Smooth muscle cell (in vitro differentiated cells): ENCODE measurements at regions not wholly inside any gene's neighbourhood (a gene's known extent, or its start where the extent isn't known, plus 50 kb on each side); places are given as distances from the start of the nearest gene placed in this dataset.

Experiments used
- DNase-seq: peaks from one replicate; lab custom pipeline; 2025; ENCODE audit not compliant: unreplicated experiment; lab: John Stamatoyannopoulos, UW
- H2AFZ ChIP-seq: fragments of 200-600 bp; sonication (generic); 2 replicates; pipeline ENCODE4 v1.6.0; 2016; ENCODE audit warnings: antibody characterized with exemption, low read depth, mild to moderate bottlenecking
- H3F3A ChIP-seq: fragments of 200-600 bp; sonication (generic); 2 replicates; pipeline ENCODE4 v1.6.0; 2017; ENCODE audit warnings: antibody characterized with exemption, low read depth
- H3K27ac ChIP-seq: fragments of 200-600 bp; sonication (generic); 2 replicates; pipeline ENCODE4 v1.5.1; 2016; ENCODE audit warnings: low read depth, mild to moderate bottlenecking
- H3K27me3 ChIP-seq: fragments of 200-600 bp; sonication (generic); 2 replicates; pipeline ENCODE4 v1.6.1; 2016; ENCODE audit warnings: low read depth, mild to moderate bottlenecking
- H3K36me3 ChIP-seq: fragments of 200-600 bp; sonication (generic); 2 replicates; pipeline ENCODE4 v1.5.1; 2016; ENCODE audit warnings: low read depth
- H3K4me1 ChIP-seq: fragments of 200-600 bp; sonication (generic); 2 replicates; pipeline ENCODE4 v1.5.1; 2016; ENCODE audit warnings: low read depth
- H3K4me2 ChIP-seq: fragments of 200-600 bp; sonication (generic); 2 replicates; pipeline ENCODE4 v1.6.0; 2016; ENCODE audit warnings: mild to moderate bottlenecking
- H3K4me3 ChIP-seq: fragments of 200-600 bp; sonication (generic); 2 replicates; pipeline ENCODE4 v1.5.1; 2016; ENCODE audit warnings: mild to moderate bottlenecking
- H3K79me2 ChIP-seq: fragments of 200-600 bp; sonication (generic); 2 replicates; pipeline ENCODE4 v1.6.0; 2016; ENCODE audit warnings: low read depth, mild to moderate bottlenecking
- H3K9ac ChIP-seq: fragments of 200-600 bp; sonication (generic); 2 replicates; pipeline ENCODE4 v1.6.0; 2016; ENCODE audit warnings: low read depth
- H3K9me3 ChIP-seq: fragments of 200-600 bp; sonication (generic); replicated peaks from 2 replicates; pipeline ENCODE4 v1.5.1; 2016; ENCODE audit warnings: low read depth
- H4K20me1 ChIP-seq: fragments of 200-600 bp; sonication (generic); 2 replicates; pipeline ENCODE4 v1.6.0; 2016; ENCODE audit warnings: low read depth
- CTCF ChIP-seq: fragments of 200-600 bp; sonication (generic); IDR thresholded peaks from 2 replicates; pipeline ENCODE4 v1.5.1; 2017; ENCODE audit warnings: borderline replicate concordance, mild to moderate bottlenecking, antibody characterized with exemption; ENCODE audit not compliant: insufficient read depth, poor library complexity, severe bottlenecking
- WGBS: methylation state at CpG from one replicate; pipeline ENCODE4 v1.1.7; 2016; ENCODE audit warnings: low lambda C conversion rate; 5-methylcytosine and 5-hydroxymethylcytosine counted together

- no peak overlapping the region for H3K27ac ChIP-seq
- no peaks in the 10 kb centered on the region for H3K9me3 ChIP-seq
- no peak overlapping the region for H3K4me2 ChIP-seq
- H3K79me2 ChIP-seq = no peaks in the 10 kb centered on the region
- WGBS = 92% methylated on average over 10 of the region's 10 CpGs
- TF ChIP-seq CTCF = no peak
- no peak for DNase-seq
- H3K4me1 ChIP-seq = no peaks in the 10 kb centered on the region
- H3K27me3 ChIP-seq = peaks cover 3% of the 10 kb centered on the region
- H3K36me3 ChIP-seq = no peaks in the 10 kb centered on the region
- H3K9ac ChIP-seq = no peak overlapping the region
- H2AFZ ChIP-seq = no peak overlapping the region
- no peaks in the 10 kb centered on the region for H3F3A ChIP-seq
- H3K4me3 ChIP-seq = no peak overlapping the region
- no peaks in the 10 kb centered on the region for H4K20me1 ChIP-seq
Observed at GRCh38 chr5:6080930-6081726, 297.2 kb downstream of the MED10 start.

- Histone ChIP-seq H4K20me1 (no peaks in the 10 kb centered on the region), H3K4me3 (no peak overlapping the region), H2AFZ (no peak overlapping the region), H3F3A (no peaks in the 10 kb centered on the region), H3K9me3 (no peaks in the 10 kb centered on the region), H3K4me2 (no peak overlapping the region), H3K9ac (no peak overlapping the region), H3K36me3 (no peaks in the 10 kb centered on the region), H3K27ac (no peak overlapping the region), H3K79me2 (no peaks in the 10 kb centered on the region), H3K4me1 (no peaks in the 10 kb centered on the region), H3K27me3 (peaks cover 3% of the 10 kb centered on the region)
- no peak for DNase-seq
- no peak for TF ChIP-seq CTCF
- WGBS = 91% methylated on average over 7 of the region's 7 CpGs
Observed at GRCh38 chr5:6080436-6080835, 297.9 kb downstream of the MED10 start.

- no peak for DNase-seq
- Histone ChIP-seq H3K4me1 (no peaks in the 10 kb centered on the region), H3K27me3 (peaks cover 3% of the 10 kb centered on the region), H3K79me2 (no peaks in the 10 kb centered on the region), H4K20me1 (no peaks in the 10 kb centered on the region), H3K4me2 (no peak overlapping the region), H3F3A (no peaks in the 10 kb centered on the region), H3K27ac (no peak overlapping the region), H2AFZ (no peak overlapping the region), H3K9me3 (no peaks in the 10 kb centered on the region), H3K4me3 (no peak overlapping the region), H3K9ac (no peak overlapping the region), H3K36me3 (no peaks in the 10 kb centered on the region)
- no peak for TF ChIP-seq CTCF
- WGBS = 91% methylated on average over 5 of the region's 5 CpGs
Observed at GRCh38 chr5:6078881-6079280, 299.5 kb downstream of the MED10 start.
